NCI-H510A treated with DMSO at 0.1 percent for 48 hours (cell line): ENCODE measurements at regions not wholly inside any gene's neighbourhood (a gene's known extent, or its start where the extent isn't known, plus 50 kb on each side); places are given as distances from the start of the nearest gene placed in this dataset.

Source experiments
- DNase-seq: peaks from one replicate; lab custom pipeline; 2025; lab: John Stamatoyannopoulos, UW

DNA sequence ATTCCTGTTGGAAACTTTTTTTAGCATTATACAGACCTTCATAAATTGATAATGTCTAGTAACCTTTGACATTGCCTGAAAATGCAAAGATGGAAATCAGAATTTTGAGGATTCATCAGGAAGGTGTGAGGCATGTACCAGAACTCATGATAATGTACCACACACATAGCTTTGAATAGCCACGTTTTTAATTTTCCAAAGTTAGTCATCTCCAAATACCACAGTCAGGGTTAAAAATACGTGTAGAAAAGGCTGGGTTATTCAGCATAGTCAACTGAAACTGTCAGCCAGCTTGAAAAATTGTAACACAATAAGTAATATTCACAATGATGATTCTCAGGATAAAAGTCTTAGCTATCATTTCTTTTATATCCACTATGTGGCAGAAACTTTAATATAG, 102.0 kb upstream of the THRB start:
- DNase-seq, result no peak

DNA sequence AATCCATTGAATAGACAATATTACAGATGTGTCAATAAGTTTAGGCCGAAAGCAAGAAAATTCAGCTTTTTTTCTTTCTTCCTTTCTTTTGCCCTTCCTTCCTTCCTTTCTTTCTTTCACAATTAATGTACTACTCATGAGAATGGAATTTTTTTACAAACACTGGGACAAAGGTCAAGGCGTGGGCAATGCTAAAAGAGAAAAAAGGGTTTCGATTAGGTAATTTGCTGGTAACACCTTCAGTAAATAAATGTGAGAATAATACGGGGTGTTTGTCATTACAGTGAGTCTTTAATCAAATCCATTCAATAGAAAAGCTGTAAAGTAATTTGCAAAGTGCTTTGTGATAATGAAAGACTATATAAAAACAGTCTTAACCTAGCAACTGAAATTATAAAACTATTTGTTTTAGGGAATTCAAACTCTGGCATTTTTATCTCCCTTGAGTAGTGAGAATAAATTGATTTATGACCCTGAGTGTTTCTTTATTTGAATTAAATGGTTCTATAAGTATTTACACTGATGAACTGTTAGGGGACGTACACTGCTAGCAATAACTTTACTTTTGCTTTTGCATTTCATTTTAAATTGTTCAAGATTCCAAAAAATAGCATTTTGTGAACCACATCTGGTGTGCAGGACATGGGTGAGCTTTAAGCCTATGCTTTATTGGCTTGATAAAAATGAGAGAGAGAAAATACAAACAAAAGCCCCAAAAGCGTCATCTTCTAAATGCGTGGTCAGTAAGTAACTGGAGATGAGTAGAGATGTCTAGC, 104.2 kb upstream of the THRB start:
- no peak for DNase-seq

DNA sequence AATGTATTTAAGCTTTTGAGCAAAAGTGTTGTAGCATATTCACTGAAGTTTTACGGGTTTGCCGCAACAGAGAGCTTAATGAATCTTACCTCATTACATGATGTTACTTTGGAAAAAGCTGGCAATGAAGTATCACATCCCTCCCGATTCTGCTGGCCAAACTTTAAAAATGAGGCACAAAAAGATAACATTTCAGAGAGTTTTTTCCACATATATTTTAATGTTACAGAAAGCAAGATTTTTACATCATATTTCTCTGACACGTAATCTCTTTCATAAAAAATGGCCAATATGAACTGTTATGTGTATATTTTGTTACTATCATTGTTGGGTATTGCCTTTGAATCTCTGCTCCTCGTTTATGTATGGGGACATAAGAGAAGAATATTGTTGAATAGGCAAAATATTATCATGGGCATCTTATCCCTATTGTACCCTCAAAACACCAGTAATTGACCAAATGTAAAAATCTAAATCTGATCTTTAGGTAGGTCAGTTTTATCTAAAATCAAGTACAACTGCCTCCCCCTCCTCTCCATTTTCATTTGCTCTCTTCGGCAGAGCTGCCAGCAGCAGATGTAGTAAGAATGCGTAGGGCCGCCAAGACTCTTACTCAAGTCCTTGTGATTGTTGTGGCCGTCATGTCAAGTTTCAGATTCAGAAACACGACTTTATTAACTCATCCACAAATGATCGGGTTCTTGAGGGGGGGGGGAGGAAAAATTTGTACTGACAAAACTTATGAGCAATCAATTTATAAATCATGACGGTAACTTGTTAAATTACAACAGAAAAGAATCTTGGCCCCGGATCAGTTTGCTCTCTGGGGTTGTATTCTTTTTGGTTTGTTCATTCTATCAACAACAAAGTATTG, 106.7 kb upstream of the THRB start:
- DNase-seq, result no peak

DNA sequence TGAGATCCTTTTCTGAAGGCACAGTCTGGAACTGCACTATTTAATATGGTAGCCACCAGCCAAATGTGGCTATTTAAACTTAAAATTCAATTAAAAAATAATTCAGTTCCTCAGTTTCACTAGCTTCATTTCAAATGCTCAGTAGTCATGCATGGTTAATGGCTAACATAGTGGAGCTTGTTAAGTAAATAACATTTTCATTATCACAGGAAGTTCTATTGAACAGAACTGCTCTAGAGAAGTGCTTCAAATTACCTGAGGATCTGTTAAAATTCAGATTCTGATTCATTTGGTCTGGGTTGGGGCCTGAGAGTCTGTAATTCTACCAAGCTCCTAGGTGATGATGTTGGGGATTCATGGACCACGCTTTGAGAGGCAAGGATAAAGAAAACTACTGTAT, 109.6 kb upstream of the THRB start:
- no peak for DNase-seq

DNA sequence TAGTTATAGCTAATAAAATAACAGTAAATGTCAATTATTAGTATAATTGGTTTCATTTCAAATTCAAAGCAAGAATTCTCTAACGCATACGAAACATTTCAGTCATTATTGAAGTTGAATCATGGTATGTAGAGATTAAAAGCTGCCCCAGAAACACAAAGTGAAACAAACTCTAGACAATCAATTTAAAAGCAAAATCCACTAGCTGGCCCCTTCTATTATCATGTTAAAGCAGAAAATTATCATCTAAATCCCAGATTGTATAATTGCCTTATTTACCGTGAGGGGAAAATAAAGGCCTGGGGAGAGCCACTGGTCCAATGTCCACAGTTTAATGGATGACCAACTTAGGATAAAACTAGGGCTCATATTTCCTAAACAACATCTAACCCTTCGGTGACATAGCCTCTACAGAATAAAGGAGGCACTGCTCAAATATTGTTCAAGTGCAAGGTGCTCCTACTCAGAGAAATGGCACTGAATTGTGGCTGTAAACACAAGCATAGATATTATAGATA, 110.9 kb upstream of the THRB start:
- DNase-seq, result no peak

DNA sequence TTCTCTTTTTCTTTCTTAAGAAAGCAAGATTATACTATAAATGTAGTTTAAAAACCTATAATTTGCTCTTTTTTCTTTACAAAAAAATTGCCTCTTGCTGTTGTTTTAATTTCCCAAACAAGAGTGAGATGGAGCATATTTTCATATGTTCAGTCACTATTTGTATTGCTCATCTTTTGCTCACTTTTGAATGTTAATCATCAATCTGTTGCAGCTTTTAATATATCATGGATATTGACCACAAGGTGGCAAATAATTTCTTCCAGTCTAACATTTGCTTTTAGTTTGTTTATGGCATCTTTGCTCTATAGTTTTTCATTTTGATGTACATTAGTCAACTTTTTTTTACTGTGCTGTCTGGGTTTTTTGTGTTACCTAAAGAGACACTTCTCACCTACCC, 112.6 kb upstream of the THRB start:
- no peak for DNase-seq

DNA sequence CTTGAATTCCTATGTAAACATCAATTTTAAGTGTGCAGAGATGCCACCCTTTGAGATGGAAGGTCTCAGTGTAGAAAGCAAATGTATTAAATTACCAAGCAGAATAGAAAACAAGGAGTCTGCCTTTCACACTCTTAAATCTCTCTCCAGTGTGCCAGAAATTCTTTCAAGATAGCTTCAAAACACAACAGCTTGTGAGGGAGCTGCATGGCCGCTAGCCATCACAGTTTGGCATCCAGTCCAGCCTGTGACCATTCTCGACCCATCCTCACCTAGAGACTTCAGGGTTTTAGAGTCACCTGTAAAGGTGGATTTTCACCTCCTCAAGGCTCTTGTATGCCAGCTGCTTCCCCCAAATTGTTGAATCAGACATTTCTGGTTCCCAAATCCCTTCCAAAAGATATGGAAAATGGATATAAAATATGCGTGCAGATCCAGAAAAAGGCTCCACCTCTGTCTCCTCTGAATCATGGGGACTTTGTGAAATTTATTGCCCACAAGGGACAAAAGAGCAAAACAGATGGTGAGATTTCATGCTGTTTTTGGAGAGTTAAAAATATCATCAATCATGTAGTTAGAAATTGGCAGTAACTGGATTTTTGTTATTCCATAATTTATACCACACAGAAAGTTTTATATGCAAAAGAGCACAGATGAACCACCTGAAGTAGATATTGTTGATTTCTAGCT, 114.2 kb upstream of the THRB start:
- DNase-seq, result no peak

DNA sequence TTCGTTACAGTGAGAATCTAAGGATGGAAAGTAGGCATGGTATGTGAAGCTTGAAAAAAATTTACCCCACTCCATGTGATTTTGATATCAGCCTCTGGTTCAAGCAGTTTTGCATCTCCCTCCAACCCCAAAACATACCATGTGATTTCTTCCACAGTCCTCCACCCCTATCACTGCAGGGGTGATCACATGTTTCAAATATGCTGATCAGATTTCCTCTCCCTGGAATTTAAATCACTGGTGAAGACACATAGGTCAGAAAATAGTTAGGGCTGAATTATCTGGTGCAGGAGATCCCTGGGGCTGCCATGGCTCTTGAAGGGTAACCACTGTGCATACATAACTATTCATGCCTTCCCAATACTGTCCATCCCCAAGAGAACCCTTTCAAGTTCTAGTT, 119.7 kb upstream of the THRB start:
- DNase-seq, result no peak

DNA sequence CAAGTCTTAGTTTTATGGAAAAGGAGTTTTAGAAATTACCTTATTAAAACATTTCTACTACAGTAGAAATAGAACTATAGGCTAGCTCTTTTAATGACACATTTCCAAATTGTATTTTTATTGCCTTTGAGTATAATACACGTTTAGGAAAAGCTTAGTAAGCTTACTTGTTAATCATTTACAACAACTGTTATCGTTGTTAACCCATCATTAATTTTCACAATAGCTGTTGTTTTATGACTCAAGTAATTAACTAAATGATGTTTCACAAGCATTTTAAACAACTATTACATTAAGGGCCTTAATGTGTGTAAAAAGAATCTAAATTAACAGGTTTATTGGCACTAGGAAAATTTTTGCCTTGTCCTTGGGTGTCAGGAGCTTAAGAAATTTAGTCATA, 120.5 kb upstream of the THRB start:
- no peak for DNase-seq

DNA sequence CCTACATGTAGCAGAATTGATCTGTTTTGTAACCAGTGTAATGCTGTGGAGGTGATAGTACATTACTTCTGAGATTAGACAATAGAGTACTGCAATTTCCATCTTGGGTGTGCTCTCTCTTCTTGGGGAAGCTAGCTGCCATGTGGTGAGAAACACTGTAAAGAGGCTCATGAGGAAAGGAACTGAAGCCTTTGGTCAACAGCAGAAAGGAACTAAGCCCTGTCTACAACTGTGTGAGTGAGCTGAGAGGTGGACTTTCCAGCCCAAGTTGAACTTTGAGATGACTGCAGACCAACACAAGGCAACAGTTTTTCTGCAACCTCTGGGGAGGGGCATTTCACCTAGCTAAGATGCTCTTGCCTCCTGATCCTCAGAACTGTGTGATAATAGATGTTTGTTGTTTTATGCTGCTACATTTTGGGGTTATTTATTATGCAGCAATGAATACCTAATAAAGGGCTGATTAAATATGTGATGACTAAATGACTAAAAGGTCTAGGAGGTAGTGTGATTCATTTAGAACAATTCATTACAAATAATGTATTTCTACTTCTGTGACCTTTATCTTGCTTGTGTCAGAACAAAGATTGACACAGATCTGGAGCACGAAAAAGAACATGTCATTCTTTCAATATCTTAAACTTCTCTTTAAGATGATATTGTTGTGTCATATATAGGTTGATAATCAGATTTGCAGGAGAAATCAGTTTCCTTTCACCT, 121.6 kb upstream of the THRB start:
- no peak for DNase-seq

DNA sequence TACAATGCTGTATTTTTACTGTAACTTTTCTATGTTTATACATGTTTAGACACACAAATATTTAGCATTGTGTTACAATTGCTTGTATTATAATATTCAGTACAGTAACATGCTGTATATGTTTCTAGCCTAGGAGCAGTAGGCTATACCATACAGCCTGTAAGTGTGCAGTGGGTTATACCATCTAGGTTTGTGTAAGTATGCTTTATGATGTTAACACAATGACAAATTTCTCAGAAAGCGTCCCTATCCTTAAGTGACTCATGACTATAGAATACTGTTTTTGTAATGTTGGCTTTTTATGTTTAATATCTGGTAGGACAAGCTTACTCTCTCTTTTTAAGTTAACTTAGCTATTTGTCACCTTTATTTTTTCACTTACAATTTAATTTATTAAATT, 127.5 kb upstream of the THRB start:
- no peak for DNase-seq

DNA sequence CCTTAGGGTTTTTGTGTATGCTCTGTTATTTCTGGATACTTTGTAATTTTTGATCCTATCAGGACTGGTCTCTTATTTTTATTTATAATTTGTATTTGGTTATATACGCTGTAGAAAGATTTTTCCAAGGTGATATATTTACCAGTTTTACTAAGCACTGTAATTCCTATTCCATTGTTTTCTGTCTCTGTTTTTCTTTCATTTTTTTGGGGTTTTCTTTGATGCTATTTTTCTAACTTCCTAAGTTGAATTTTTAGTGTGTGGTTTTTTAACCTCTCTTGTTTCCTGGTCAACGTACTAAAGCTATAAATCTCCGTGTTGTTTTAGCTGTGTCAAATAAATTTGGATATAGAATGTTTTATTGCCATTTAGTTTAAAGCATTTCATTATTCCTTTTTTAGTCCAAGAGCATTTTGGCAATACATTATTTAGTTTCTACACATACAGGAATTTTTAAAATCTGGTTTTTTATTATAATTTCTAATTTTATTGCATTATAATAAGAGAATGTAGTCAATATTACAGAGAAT, 128.1 kb upstream of the THRB start:
- no peak for DNase-seq

DNA sequence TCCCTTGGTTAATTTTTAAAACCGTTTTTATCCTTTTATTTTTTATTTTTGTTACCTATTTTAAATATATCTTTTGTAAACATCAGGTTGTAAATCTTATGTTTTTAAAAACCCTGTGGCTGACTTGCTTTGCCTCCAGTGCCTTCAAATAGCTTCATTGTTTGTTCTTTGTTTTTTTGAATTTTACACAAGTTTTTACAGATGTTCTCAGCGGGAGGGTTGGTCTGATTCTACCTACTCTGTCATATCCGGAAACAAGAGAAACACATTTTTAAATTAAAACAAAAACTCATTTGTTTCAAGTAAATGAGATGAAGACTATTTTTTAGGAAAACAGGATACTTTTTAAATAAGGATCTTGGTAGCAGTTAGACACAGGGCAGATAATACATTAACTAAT, 129.0 kb upstream of the THRB start:
- DNase-seq, result no peak

DNA sequence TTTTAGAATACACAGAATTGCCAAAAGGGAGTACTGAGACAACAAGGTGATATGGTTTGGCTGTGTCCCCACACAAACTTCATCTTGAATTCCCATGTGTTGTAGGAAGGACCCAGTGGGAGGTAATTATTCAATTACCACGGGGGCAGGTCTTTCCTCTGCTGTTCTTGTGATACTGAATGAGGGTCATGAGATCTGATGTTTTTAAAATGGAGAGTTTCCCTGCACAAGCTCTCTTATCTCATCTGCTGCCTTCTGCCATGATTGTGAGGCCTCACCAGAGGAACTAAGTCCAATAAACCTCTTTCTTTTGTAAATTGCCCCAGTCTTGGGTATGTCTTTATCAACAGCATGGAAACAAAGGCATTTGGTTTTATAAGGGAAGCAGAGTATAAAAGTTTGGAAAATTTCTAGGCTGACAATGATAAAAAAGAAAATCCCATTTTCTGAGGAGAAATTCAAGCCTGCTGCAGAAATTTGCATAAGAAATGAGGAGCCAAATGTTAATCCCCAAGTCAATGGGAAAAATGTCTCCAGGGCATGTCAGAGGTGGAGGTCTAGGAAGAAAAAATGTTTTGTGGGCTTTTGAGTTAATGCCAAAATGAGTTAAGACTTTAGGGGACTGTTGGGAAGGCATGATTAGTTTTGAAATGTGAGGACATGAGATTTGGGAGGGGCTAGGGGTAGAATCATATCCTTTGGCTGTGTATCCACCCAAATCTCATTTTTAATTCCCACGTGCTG, 130.5 kb upstream of the THRB start:
- no peak for DNase-seq

DNA sequence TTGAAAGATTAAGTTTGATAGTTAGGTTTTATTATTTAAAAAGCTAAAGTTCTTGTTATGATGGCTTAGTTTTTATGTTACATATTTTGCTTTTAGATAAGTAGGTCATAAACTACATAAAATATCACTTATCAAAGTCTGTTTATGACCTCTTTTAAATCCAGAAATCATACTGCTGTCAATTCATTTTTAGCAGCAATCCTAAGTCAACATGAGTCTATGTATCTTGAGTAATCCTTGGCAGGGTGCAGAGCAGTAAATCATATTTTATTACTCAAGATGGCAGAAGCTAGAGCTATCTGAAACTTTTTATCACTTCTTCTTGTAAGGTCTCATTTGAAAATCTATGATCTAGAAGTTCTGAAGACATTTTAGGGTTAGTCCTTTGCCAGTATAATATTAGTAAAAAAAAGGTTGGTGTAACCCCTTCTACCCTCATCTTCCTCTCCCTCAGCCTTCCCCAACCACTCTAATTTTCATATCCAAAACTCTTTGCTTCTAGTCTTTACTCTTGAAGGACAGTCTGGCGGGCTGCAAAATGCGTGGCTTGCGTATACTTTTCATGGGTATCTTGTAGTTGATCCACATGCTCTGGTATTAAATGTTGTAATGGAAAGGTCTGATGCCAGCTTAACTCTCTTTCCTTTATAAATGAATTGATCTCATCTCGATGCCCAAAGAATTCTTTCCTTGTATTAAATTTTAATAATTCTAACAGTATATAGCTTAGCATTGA, 134.0 kb upstream of the THRB start:
- no peak for DNase-seq

DNA sequence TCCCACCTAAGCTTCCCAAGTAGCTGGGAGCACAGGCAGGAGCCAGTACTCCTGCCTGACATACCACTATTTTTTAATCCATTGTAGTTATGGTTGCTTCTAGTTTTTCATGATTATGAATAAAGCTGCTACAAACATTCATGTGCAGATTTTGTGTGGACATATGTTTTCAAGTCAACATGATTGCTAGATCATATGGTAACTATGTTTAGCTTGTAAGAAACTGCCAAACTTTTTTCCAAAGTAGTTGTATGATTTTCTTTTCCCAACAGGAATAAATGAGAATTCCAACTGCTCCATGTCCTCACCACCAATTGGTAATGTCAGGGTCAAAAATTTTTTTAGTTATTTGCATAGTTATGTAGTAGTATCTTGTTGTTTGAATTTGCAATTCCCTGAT, 136.8 kb upstream of the THRB start:
- no peak for DNase-seq

DNA sequence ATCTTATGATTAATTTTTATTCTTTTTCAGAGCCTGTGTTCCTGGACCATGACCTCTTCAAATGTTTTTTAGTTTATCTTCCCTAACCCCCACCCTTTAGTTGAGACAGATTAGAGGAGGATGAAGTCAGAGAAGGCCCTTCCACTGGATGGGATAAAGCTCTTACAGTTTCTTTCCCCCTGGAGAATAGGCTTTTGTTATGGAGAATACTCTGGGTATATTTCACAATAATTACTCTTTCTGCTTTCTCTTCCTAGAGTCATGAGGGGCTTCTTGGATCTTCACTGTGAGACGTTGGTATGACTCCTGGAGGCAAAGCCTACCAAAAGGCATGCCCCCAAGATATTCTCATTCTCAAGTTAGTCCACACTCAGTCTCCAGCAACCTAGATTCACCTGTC, 144.4 kb upstream of the THRB start:
- no peak for DNase-seq

DNA sequence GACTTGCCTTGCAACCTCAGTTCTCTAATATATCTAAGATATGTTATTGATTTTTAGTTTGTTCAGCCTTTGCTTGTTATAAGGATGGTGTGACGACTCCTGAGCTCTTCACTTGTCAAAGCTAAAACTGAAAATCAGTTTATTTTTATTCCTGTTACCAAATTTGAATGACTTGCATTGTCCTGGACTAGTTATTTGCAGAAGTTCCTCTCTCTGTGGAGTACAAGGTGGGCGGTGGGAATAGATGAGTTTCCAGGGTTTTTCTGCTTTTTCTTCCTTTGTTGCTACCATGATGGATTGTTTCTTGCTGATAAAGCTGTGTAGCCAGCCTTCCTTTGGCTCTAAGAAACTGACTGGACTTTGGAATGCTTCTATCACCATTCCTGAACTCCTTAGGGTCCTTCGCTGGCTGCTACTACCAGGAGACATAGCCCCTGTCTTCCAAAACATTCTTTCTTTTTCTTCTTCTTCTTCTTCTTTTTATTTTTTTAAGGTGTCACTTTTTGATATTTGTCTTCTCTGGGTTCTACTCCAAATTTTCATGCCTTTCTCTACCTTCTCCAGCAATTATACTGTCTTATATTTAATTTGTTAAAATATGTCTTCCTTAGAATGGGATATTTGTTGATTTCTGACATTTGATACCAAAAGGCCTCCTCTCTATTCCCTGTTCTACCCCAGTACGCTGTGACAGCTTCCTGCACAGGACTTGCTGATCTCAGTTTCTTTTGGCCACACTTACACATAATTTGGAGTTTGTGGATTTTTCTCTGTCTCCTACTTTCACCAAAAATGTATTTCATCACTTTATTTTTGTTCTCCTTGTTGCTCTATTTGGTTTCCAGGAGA, 145.1 kb upstream of the THRB start:
- no peak for DNase-seq

DNA sequence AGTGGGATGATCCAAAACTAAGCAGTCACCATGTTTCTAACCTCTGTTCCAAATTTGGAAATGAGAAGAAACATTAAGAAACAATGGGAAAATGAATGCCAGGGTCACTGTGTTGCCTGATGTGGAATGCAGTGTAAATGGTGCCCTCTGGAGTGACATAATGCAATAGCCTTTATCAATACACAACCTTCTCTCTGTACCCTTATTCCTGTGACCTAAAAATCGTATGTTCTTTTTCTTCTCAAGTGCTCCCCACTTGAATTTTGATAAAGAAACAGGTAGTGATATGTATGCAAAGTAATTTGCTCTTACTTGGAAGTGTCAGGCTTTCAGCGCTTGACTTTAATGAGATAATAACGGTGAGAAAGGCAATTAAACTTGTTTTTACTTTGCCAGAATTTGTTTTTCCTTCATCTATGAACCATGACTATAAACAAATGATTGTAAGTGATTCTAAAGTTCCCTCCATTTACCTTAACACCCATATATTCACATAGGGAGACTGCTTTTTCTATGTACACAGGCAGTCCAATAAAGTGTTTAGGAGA, 145.8 kb upstream of the THRB start:
- DNase-seq, result peak; percentile 1
